ENCODE measurements at regions not wholly inside any gene's neighbourhood (a gene's known extent, or its start where the extent isn't known, plus 50 kb on each side); places are given as distances from the start of the nearest gene placed in this dataset.
"Not testable (repeated sequence)": the region's sequence is repeated elsewhere in the genome, so short reads cannot be mapped to it uniquely, and the experiment has no call there.

DNA sequence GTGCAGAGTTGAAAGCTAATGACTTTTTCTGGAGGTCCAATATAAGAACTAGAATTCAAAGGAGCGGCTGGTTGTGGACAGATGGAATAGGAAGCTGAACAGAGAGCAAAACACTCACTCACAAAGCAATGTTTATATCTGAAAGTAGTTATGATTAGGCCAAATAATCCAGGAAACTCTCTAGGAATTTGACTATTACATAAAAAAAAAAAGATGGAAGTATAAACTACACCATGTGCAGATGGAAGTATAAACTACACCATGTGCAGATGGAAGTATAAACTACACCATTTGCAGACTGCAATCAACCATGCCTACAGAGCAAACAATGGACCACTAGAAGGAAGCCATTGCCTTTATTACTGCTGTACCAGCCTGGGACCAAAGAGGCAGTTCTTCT lies 771.1 kb downstream of the BRINP3 start:
- TF ChIP-seq POLR2AphosphoS5 (IDR thresholded peaks at IDR 0.05; ENCODE audit: low read depth, low read length): no peak
- no peak for TF ChIP-seq POLR2A (IDR thresholded peaks at IDR 0.05; ENCODE audit: low read depth, low read length)
- TF ChIP-seq TAF1 (IDR thresholded peaks at IDR 0.05; ENCODE audit: borderline replicate concordance, low read depth, low read length): no peak
- DNase-seq (ENCODE audit: insufficient read length): no peak
- no peak for FAIRE-seq

DNA sequence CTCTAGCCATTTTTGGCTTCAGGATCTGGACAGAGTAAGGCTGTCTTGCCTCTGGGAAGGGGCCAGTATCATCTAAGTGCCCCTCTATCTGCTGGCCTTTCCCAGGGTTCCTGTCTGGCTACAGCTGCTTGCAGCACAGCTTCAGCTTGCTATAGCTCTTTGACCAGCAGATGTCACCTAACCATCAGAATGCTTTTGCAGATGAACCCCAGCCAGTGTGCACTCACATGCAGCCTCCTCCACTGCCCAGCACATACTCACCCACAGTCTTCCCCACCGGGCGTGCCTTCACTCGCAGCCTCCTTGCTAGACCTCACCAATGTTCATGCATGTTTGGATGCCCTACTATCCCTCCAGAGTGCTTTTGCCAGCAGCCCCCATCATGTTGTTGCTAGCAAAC lies 769.0 kb downstream of the BRINP3 start:
- no peak for DNase-seq (ENCODE audit: insufficient read length)
- FAIRE-seq: no peak
- TF ChIP-seq POLR2AphosphoS5 (IDR thresholded peaks at IDR 0.05; ENCODE audit: low read depth, low read length) (no peak), POLR2A (IDR thresholded peaks at IDR 0.05; ENCODE audit: low read depth, low read length) (no peak), TAF1 (IDR thresholded peaks at IDR 0.05; ENCODE audit: borderline replicate concordance, low read depth, low read length) (no peak)

GRCh38 chr1:189718147-189718795 lies 759.4 kb downstream of the BRINP3 start:
- DNase-seq (ENCODE audit: insufficient read length); FAIRE-seq: not testable (repeated sequence)

GRCh38 chr1:189726806-189727205 lies 750.9 kb downstream of the BRINP3 start:
- FAIRE-seq (no peak), DNase-seq (ENCODE audit: insufficient read length) (no peak)
- TF ChIP-seq POLR2AphosphoS5 (IDR thresholded peaks at IDR 0.05; ENCODE audit: low read depth, low read length) (no peak), TAF1 (IDR thresholded peaks at IDR 0.05; ENCODE audit: borderline replicate concordance, low read depth, low read length) (no peak), POLR2A (IDR thresholded peaks at IDR 0.05; ENCODE audit: low read depth, low read length) (no peak)

GRCh38 chr1:189751311-189751710 lies 726.4 kb downstream of the BRINP3 start:
- no peak for TF ChIP-seq TAF1 (IDR thresholded peaks at IDR 0.05; ENCODE audit: borderline replicate concordance, low read depth, low read length)
- no peak for TF ChIP-seq POLR2A (IDR thresholded peaks at IDR 0.05; ENCODE audit: low read depth, low read length)
- no peak for TF ChIP-seq POLR2AphosphoS5 (IDR thresholded peaks at IDR 0.05; ENCODE audit: low read depth, low read length)
- FAIRE-seq (no peak), DNase-seq (ENCODE audit: insufficient read length) (no peak)

DNA sequence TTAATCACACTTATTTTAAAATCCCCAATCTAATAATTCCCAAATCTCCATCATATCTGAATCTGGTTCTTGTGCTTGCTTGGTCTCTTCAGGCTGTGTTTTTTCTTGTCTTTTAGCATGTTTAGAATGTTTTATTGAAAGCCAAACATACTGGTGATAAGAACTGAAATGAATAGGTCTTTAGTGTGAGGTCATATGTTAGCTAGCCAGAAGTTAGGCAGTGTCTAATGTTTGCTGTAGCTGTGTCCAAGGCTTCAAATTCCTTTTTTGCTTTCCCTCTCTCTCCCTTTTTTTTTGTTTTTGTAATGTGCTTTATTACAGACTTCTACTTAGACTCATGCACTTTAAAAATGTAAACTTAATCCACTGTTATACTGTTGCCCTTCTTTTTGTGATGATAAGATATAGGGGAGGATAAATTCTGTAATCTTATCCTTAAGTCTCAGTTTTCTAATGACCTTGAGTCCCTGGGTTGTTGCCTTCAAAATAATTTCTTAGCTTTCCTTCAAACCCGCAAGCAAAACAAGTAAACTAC lies 725.1 kb downstream of the BRINP3 start:
- FAIRE-seq (no peak), DNase-seq (ENCODE audit: insufficient read length) (no peak)
- no peak for TF ChIP-seq POLR2A (IDR thresholded peaks at IDR 0.05; ENCODE audit: low read depth, low read length)
- no peak for TF ChIP-seq TAF1 (IDR thresholded peaks at IDR 0.05; ENCODE audit: borderline replicate concordance, low read depth, low read length)
- no peak for TF ChIP-seq POLR2AphosphoS5 (IDR thresholded peaks at IDR 0.05; ENCODE audit: low read depth, low read length)

- not testable (repeated sequence) for DNase-seq (ENCODE audit: insufficient read length); FAIRE-seq
Observed at GRCh38 chr1:189755100-189755499, 722.6 kb downstream of the BRINP3 start.

- DNase-seq (ENCODE audit: insufficient read length): no peak
- TF ChIP-seq TAF1 (IDR thresholded peaks at IDR 0.05; ENCODE audit: borderline replicate concordance, low read depth, low read length) (no peak), POLR2AphosphoS5 (IDR thresholded peaks at IDR 0.05; ENCODE audit: low read depth, low read length) (no peak)
- no peak for FAIRE-seq
Observed at GRCh38 chr1:189764391-189765320, 713.0 kb downstream of the BRINP3 start.

DNA sequence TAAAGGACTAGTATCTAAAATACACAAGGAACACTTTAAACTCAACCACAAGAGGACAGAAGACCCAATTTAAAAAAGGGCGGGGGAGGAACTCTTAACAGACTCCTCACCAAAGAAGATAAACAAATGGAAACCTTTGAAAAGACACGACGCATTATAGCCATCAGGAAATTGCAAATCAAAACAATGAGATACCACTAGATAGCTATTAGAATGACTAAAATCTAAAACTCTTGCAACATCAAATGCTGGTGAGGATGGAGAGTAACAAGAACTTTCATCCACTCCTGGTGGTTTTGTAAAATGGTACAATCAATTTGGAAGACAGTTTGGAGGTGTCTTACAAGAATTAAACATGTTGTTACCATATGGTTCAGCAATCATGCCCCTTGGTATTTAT lies 708.2 kb downstream of the BRINP3 start:
- TF ChIP-seq POLR2AphosphoS5 (IDR thresholded peaks at IDR 0.05; ENCODE audit: low read depth, low read length): no peak
- no peak for TF ChIP-seq TAF1 (IDR thresholded peaks at IDR 0.05; ENCODE audit: borderline replicate concordance, low read depth, low read length)
- TF ChIP-seq POLR2A (IDR thresholded peaks at IDR 0.05; ENCODE audit: low read depth, low read length): no peak
- DNase-seq (ENCODE audit: insufficient read length): no peak
- FAIRE-seq: no peak

GRCh38 chr1:189774721-189775287 lies 702.9 kb downstream of the BRINP3 start:
- no peak for DNase-seq (ENCODE audit: insufficient read length)
- no peak for FAIRE-seq
- TF ChIP-seq POLR2AphosphoS5 (IDR thresholded peaks at IDR 0.05; ENCODE audit: low read depth, low read length) (no peak), TAF1 (IDR thresholded peaks at IDR 0.05; ENCODE audit: borderline replicate concordance, low read depth, low read length) (no peak), POLR2A (IDR thresholded peaks at IDR 0.05; ENCODE audit: low read depth, low read length) (no peak)

DNA sequence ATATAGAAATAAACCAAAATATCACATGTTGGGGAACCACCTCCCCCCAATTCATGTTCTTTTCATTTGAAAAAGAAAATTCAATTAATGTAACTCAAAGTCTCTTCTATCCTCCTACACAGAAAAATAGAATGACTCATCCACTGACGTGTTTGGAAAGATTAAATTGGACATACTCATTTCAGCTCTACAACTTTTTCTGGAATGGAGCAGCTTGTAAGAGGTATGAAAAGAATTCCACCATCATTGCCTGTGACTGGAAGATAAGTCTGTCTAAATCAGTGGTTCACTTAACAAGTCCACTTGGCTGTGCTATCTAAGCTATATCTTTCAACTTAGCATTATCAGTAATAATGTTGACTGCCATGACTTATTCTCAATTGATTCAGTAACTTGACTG lies 702.3 kb downstream of the BRINP3 start:
- FAIRE-seq (no peak), DNase-seq (ENCODE audit: insufficient read length) (no peak)
- TF ChIP-seq POLR2AphosphoS5 (IDR thresholded peaks at IDR 0.05; ENCODE audit: low read depth, low read length) (no peak), TAF1 (IDR thresholded peaks at IDR 0.05; ENCODE audit: borderline replicate concordance, low read depth, low read length) (no peak), POLR2A (IDR thresholded peaks at IDR 0.05; ENCODE audit: low read depth, low read length) (no peak)

DNA sequence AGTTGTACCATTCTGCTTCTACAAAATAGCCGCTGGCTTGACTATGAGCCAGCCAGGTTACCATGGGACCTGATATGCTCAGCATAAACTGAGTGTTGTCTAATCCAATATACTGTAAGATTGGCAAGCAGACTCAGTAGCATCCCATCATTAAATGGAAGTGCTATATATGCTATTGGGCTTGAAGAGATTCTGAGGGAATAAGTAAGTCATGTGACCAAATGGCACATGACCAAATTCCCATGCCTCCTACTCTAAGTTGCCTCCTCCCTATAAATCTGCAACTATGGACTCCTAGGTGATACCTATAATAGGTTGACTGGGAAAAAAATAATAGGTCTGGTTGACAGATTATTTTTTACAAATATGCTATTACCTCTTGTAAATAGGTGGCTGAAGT lies 698.6 kb downstream of the BRINP3 start:
- FAIRE-seq (no peak), DNase-seq (ENCODE audit: insufficient read length) (no peak)
- TF ChIP-seq POLR2A (IDR thresholded peaks at IDR 0.05; ENCODE audit: low read depth, low read length) (no peak), TAF1 (IDR thresholded peaks at IDR 0.05; ENCODE audit: borderline replicate concordance, low read depth, low read length) (no peak), POLR2AphosphoS5 (IDR thresholded peaks at IDR 0.05; ENCODE audit: low read depth, low read length) (no peak)

Measured in GM12892 (cell line).